Trophoblast cell (in vitro differentiated cells and primary cell): ENCODE measurements at regions not wholly inside any gene's neighbourhood (a gene's known extent, or its start where the extent isn't known, plus 50 kb on each side); places are given as distances from the start of the nearest gene placed in this dataset.
A peak's percentile ranks its signal among the peaks of the same experiment; 100 is the strongest.
"Not testable (repeated sequence)": the region's sequence is repeated elsewhere in the genome, so short reads cannot be mapped to it uniquely, and the experiment has no call there.

Source experiments
- DNase-seq, 2 donors: peaks; one replicate each; pipeline ENCODE4 v3.0.0-alpha.2; 2016
- H2AFZ ChIP-seq: 2 replicates; pipeline ENCODE4 v1.6.1; 2013; ENCODE audit warnings: low read length, moderate library complexity, mild to moderate bottlenecking; ENCODE audit not compliant: insufficient read depth, poor library complexity
- H2AK5ac ChIP-seq: 2 replicates; pipeline ENCODE4 v1.6.1; 2013; ENCODE audit warnings: mild to moderate bottlenecking, low read length
- H2BK120ac ChIP-seq: 2 replicates; pipeline ENCODE4 v1.6.1; 2013; ENCODE audit warnings: low read length, mild to moderate bottlenecking, moderate library complexity; ENCODE audit not compliant: insufficient read depth, poor library complexity
- H2BK12ac ChIP-seq: 2 replicates; pipeline ENCODE4 v1.6.1; 2013; ENCODE audit warnings: mild to moderate bottlenecking, low read length, moderate library complexity
- H2BK5ac ChIP-seq: 2 replicates; pipeline ENCODE4 v1.6.1; 2013; ENCODE audit warnings: low read length, low read depth, moderate library complexity, mild to moderate bottlenecking; ENCODE audit not compliant: poor library complexity
- H3K14ac ChIP-seq: 2 replicates; pipeline ENCODE4 v1.6.1; 2013; ENCODE audit warnings: mild to moderate bottlenecking, low read length
- H3K18ac ChIP-seq: 2 replicates; pipeline ENCODE4 v1.6.1; 2013; ENCODE audit warnings: mild to moderate bottlenecking, low read length
- H3K23ac ChIP-seq: 2 replicates; pipeline ENCODE4 v1.6.1; 2013; ENCODE audit warnings: low read length
- H3K27ac ChIP-seq: 2 replicates; pipeline ENCODE4 v1.5.1; 2013; ENCODE audit warnings: low read depth, mild to moderate bottlenecking, inconsistent platforms, low read length, moderate library complexity
- H3K27me3 ChIP-seq: 2 replicates; pipeline ENCODE4 v1.6.1; 2013; ENCODE audit warnings: inconsistent platforms, mild to moderate bottlenecking, low read length, moderate library complexity; ENCODE audit not compliant: insufficient read depth
- H3K36me3 ChIP-seq, 2 experiments: 1 replicate in 1 of 2; 2 replicates in 1 of 2; pipeline ENCODE4 v1.6.1; 2013; ENCODE audit warnings: low read length in 2 of 2, mild to moderate bottlenecking in 2 of 2, moderate library complexity in 1 of 2; ENCODE audit not compliant: insufficient read depth in 2 of 2, control insufficient read depth in 1 of 2
- H3K4ac ChIP-seq: 2 replicates; pipeline ENCODE4 v1.6.1; 2013; ENCODE audit warnings: low read depth, mild to moderate bottlenecking, low read length, moderate library complexity
- H3K4me1 ChIP-seq, 2 experiments: 1 replicate in 1 of 2; 2 replicates in 1 of 2; pipeline ENCODE4 v1.6.1; 2013; ENCODE audit warnings: low read length in 2 of 2, mild to moderate bottlenecking in 2 of 2, moderate library complexity in 1 of 2; ENCODE audit not compliant: insufficient read depth in 2 of 2, control insufficient read depth in 1 of 2
- H3K4me2 ChIP-seq: 2 replicates; pipeline ENCODE4 v1.6.1; 2013; ENCODE audit warnings: inconsistent platforms, mild to moderate bottlenecking, low read length, moderate library complexity
- H3K4me3 ChIP-seq: 2 replicates; pipeline ENCODE4 v1.5.1; 2013; ENCODE audit warnings: mild to moderate bottlenecking, low read depth, low read length, inconsistent platforms
- H3K79me1 ChIP-seq: one replicate; pipeline ENCODE4 v1.6.1; 2013; ENCODE audit warnings: low read length
- H3K79me2 ChIP-seq: 2 replicates; pipeline ENCODE4 v1.6.1; 2013; ENCODE audit warnings: low read length, mild to moderate bottlenecking; ENCODE audit not compliant: control insufficient read depth, insufficient read depth, poor library complexity
- H3K9ac ChIP-seq: 2 replicates; pipeline ENCODE4 v1.6.1; 2013; ENCODE audit warnings: mild to moderate bottlenecking, low read length
- H3K9me3 ChIP-seq: 2 replicates; pipeline ENCODE4 v1.6.1; 2013; ENCODE audit warnings: low read depth, mild to moderate bottlenecking, control low read depth, inconsistent platforms, low read length; ENCODE audit not compliant: insufficient read depth
- H4K12ac ChIP-seq: 2 replicates; pipeline ENCODE4 v1.6.1; 2013; ENCODE audit warnings: low read depth, mild to moderate bottlenecking, low read length, moderate library complexity
- H4K8ac ChIP-seq: 2 replicates; pipeline ENCODE4 v1.6.1; 2013; ENCODE audit warnings: low read depth, mild to moderate bottlenecking, low read length, moderate library complexity
- H4K91ac ChIP-seq: one replicate; pipeline ENCODE4 v1.6.1; 2013; ENCODE audit warnings: low read depth, mild to moderate bottlenecking, low read length, moderate library complexity
- WGBS: extraction: QIAGEN DNeasy Blood & Tissue Kit; methylation state at CpG from one replicate; pipeline ENCODE4 v1.1.7; 2013; ENCODE audit warnings: missing lambda C conversion rate; ENCODE audit not compliant: insufficient read length, insufficient coverage; ENCODE audit errors: extremely low coverage; 5-methylcytosine and 5-hydroxymethylcytosine counted together

GRCh38 chr5:51814817-51815216 lies 431.6 kb downstream of the ISL1 start:
- H3K79me1 ChIP-seq, H3K79me2 ChIP-seq, H3K9ac ChIP-seq: not testable (repeated sequence)

GRCh38 chr5:51816427-51816826 lies 433.2 kb downstream of the ISL1 start:
- Histone ChIP-seq H3K4ac (no peak overlapping the region), H4K8ac (no peak overlapping the region), H2BK5ac (no peak overlapping the region), H4K91ac (no peak overlapping the region), H2BK120ac (no peak overlapping the region), H3K4me2 (no peak overlapping the region), H3K9me3 (no peaks in the 10 kb centered on the region), H3K27ac (no peak overlapping the region), H3K23ac (no peak overlapping the region), H3K79me1 (no peaks in the 10 kb centered on the region), H3K9ac (no peak overlapping the region), H3K36me3 (no peaks in the 10 kb centered on the region), H3K18ac (no peak overlapping the region), H3K4me1 (no peaks in the 10 kb centered on the region), H2BK12ac (no peak overlapping the region), H2AFZ (no peak overlapping the region), H3K4me3 (no peak overlapping the region), H4K12ac (no peak overlapping the region), H3K27me3 (no peaks in the 10 kb centered on the region), H2AK5ac (no peak overlapping the region), H3K14ac (no peak overlapping the region), H3K79me2 (no peaks in the 10 kb centered on the region)
- no CpG with 5 or more reads among the region's 2 CpGs for WGBS
- DNase-seq, result no peak

More at GRCh38 chr5:51814817-51815216, 431.6 kb downstream of the ISL1 start:
- H3K4me3 ChIP-seq, H2AFZ ChIP-seq, H3K4ac ChIP-seq, H3K36me3 ChIP-seq, H3K18ac ChIP-seq, H3K27ac ChIP-seq, H4K12ac ChIP-seq, H3K9me3 ChIP-seq, DNase-seq, H3K27me3 ChIP-seq, H2BK120ac ChIP-seq, H3K14ac ChIP-seq, H2AK5ac ChIP-seq, H3K23ac ChIP-seq, H2BK5ac ChIP-seq, H2BK12ac ChIP-seq, H3K4me2 ChIP-seq, H4K8ac ChIP-seq, H3K4me1 ChIP-seq, H4K91ac ChIP-seq: not testable (repeated sequence)
- WGBS, result no CpG with 5 or more reads among the region's 3 CpGs

GRCh38 chr5:51821697-51822096 lies 438.4 kb downstream of the ISL1 start:
- DNase-seq, result no peak
- Histone ChIP-seq H3K27me3 (no peaks in the 10 kb centered on the region), H3K79me1 (no peaks in the 10 kb centered on the region), H4K91ac (no peak overlapping the region), H2BK5ac (no peak overlapping the region), H2AFZ (no peak overlapping the region), H3K4me3 (no peak overlapping the region), H3K4me2 (no peak overlapping the region), H3K18ac (no peak overlapping the region), H3K79me2 (no peaks in the 10 kb centered on the region), H4K8ac (no peak overlapping the region), H2AK5ac (no peak overlapping the region), H3K9me3 (no peaks in the 10 kb centered on the region), H3K36me3 (no peaks in the 10 kb centered on the region), H3K4me1 (no peaks in the 10 kb centered on the region), H3K14ac (no peak overlapping the region), H2BK120ac (no peak overlapping the region), H2BK12ac (no peak overlapping the region), H3K4ac (no peak overlapping the region), H3K23ac (no peak overlapping the region), H3K27ac (no peak overlapping the region), H3K9ac (no peak overlapping the region), H4K12ac (no peak overlapping the region)
- no CpG with 5 or more reads among the region's 3 CpGs for WGBS

GRCh38 chr5:51829230-51829629 lies 446.0 kb downstream of the ISL1 start:
- no peak overlapping the region for H3K27ac ChIP-seq
- H3K27me3 ChIP-seq, result no peaks in the 10 kb centered on the region
- H2AK5ac ChIP-seq, result no peak overlapping the region
- no peak overlapping the region for H3K9ac ChIP-seq
- no peak overlapping the region for H3K18ac ChIP-seq
- H4K12ac ChIP-seq, result no peak overlapping the region
- H2BK120ac ChIP-seq, result no peak overlapping the region
- no peak overlapping the region for H2BK5ac ChIP-seq
- H4K8ac ChIP-seq, result no peak overlapping the region
- H3K9me3 ChIP-seq, result no peaks in the 10 kb centered on the region
- H4K91ac ChIP-seq, result no peak overlapping the region
- no peak overlapping the region for H3K23ac ChIP-seq
- no CpG with 5 or more reads among the region's 2 CpGs for WGBS
- H3K79me1 ChIP-seq, result no peaks in the 10 kb centered on the region
- peak; percentile 56 to 81 for DNase-seq
- H2AFZ ChIP-seq, result no peak overlapping the region
- H3K14ac ChIP-seq, result no peak overlapping the region
- no peaks in the 10 kb centered on the region for H3K4me1 ChIP-seq
- H3K36me3 ChIP-seq, result no peaks in the 10 kb centered on the region
- no peak overlapping the region for H3K4me2 ChIP-seq
- no peak overlapping the region for H2BK12ac ChIP-seq
- H3K4me3 ChIP-seq, result no peak overlapping the region
- no peaks in the 10 kb centered on the region for H3K79me2 ChIP-seq
- no peak overlapping the region for H3K4ac ChIP-seq
